Mesodermal cell (in vitro differentiated cells): ENCODE measurements at regions not wholly inside any gene's neighbourhood (a gene's known extent, or its start where the extent isn't known, plus 50 kb on each side); places are given as distances from the start of the nearest gene placed in this dataset.

Source experiments
- H3K27ac ChIP-seq: 2 replicates; pipeline ENCODE4 v1.7.0; 2013; ENCODE audit warnings: mild to moderate bottlenecking, low read depth, low read length, moderate library complexity; ENCODE audit not compliant: severe bottlenecking
- H3K36me3 ChIP-seq: 2 replicates; pipeline ENCODE4 v1.7.1; 2013; ENCODE audit warnings: mild to moderate bottlenecking, low read length, moderate library complexity; ENCODE audit not compliant: control insufficient read depth, insufficient read depth
- H3K4me1 ChIP-seq: one replicate; pipeline ENCODE4 v1.7.1; 2013; ENCODE audit warnings: mild to moderate bottlenecking, low read length; ENCODE audit not compliant: insufficient read depth, control insufficient read depth, poor library complexity, severe bottlenecking
- H3K4me3 ChIP-seq: 2 replicates; pipeline ENCODE4 v1.7.0; 2013; ENCODE audit warnings: low read length, control low read depth, mild to moderate bottlenecking; ENCODE audit not compliant: insufficient read depth, poor library complexity, severe bottlenecking; ENCODE audit errors: extremely low read depth
- H3K9me3 ChIP-seq: 2 replicates; pipeline ENCODE4 v1.7.1; 2013; ENCODE audit warnings: mild to moderate bottlenecking, low read length, moderate library complexity; ENCODE audit not compliant: control insufficient read depth
- WGBS, 2 experiments: methylation state at CpG; one replicate each; pipeline ENCODE4 v1.1.5; 2013; ENCODE audit warnings: missing lambda C conversion rate in 2 of 2; ENCODE audit not compliant: insufficient coverage in 2 of 2; 5-methylcytosine and 5-hydroxymethylcytosine counted together

DNA sequence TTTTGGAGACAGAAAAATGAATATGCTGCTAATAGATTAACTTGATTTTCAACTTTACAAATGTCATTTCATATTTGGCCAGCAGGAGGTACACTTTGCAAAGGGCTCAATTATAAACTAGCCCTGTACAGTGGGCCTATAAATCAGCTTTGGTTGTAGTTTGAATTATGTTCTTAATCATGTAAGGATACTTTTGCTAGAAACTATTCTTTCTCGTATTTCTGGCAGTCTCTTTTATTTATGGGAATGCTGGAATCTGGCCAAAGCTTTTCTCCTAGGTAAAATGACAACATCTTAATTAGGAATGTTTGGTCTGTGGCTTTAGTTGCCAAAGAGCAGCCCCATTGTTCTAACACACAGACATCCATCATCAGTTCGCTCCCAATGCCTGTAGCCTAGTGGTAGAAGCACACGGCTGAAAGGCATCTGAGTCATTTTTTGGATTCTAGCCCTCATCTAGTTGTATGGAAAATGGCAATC is 1322.3 kb upstream of the SEL1L start:
- no peaks in the 10 kb centered on the region for H3K36me3 ChIP-seq
- no peaks in the 10 kb centered on the region for H3K9me3 ChIP-seq
- 50% methylated on average over 2 of the region's 3 CpGs; no CpG with 5 or more reads in 1 of the 2 experiments for WGBS, 2 experiments
- no peak overlapping the region for H3K4me3 ChIP-seq
- no peaks in the 10 kb centered on the region for H3K4me1 ChIP-seq
- H3K27ac ChIP-seq, result no peak overlapping the region

DNA sequence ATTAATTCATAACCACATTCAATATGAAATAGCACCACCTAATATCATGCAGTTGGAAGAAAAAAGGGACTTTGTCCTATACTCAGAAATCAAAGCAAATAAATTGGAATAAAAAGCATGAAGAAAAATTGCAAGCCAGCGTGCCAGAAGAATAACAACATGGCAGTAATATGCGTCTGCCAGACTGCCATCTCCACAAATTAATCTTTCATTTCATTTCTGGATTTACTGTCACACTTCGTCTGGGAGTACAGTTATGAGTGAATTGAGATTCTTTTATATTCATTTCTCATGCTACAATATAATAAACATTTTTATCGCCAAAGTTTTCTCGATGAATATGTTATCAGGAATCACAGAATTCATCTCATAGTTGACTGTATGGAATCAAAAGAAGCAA is 1327.7 kb upstream of the SEL1L start:
- no CpG with 5 or more reads among the region's 5 CpGs for WGBS, 2 experiments
- Histone ChIP-seq H3K9me3 (no peaks in the 10 kb centered on the region), H3K4me3 (no peak overlapping the region), H3K4me1 (no peaks in the 10 kb centered on the region), H3K36me3 (no peaks in the 10 kb centered on the region), H3K27ac (no peak overlapping the region)

DNA sequence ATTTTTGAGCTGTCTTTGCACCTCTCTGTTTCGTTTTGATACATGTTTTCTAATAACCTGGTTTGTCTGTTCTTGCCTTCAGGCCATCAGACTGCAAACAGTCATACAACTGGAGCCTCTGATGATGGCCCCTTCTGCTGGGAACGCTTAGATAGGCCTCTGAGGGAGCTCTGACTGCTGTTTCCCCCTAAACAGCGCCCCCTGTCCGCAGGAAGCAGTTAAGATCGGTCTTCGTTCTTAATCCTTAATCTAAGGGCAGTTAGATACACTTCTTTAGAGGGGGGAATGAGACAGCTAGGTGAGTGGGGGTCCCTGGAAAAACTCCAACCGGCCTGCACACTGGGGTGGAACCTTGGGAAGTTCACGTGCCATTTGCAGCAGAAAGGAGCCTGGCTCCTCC is 1338.8 kb upstream of the SEL1L start:
- H3K36me3 ChIP-seq, result no peaks in the 10 kb centered on the region
- WGBS, 2 experiments, result 50 to 73% methylated on average over 6 to 8 of the region's 8 CpGs
- no peak overlapping the region for H3K27ac ChIP-seq
- no peaks in the 10 kb centered on the region for H3K9me3 ChIP-seq
- no peak overlapping the region for H3K4me3 ChIP-seq
- no peaks in the 10 kb centered on the region for H3K4me1 ChIP-seq

DNA sequence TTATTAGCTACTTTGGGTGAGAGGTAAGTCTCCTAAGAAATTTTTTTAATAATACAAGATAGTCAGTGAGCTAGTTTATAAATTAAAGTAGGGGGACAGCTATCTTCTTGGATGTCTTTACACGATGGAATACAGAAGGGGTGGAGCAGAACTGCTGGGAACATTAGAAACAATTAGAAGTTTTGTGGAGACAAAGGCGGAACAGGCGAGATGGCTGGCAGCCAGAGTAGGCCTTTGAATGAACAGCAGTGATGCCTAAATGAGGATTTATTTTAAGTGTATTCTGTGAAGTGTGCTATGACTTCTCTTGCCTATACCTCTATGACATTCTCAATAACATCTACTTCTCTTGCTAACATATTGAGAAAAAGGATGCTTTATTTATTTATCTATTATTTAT is 1345.3 kb upstream of the SEL1L start:
- H3K4me3 ChIP-seq, result no peak overlapping the region
- WGBS, 2 experiments, result 73 to 92% methylated on average over 3 of the region's 3 CpGs
- no peak overlapping the region for H3K27ac ChIP-seq
- H3K9me3 ChIP-seq, result no peaks in the 10 kb centered on the region
- no peaks in the 10 kb centered on the region for H3K36me3 ChIP-seq
- H3K4me1 ChIP-seq, result no peaks in the 10 kb centered on the region

DNA sequence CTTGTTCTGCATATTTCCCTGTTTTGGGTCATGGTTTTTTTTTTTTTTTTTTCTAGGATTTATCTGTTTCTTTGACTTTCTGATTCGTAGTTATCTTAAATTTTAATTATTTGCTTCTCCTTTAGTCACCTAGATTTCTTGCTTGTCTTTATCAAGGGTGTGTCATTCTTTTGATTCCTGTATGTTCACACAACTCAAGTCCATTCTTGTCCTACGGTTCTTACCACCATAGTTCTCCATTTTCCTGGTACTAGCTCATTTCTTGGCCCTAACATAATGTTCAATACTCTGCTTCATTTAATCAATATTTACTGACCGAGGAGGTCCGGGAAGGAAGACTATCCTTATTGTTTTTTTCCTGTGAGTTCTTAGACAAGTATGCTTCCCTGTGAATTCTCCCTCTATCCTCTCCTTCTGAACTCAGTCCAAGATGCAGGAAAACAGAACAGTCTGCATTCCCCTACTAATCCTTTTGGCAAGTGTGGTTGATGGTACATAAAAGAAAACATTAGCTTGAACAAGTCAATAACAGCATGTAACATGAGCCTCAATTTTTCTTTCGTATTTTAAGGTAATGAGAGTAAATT is 1346.4 kb upstream of the SEL1L start:
- no peaks in the 10 kb centered on the region for H3K4me1 ChIP-seq
- H3K36me3 ChIP-seq, result no peaks in the 10 kb centered on the region
- no peaks in the 10 kb centered on the region for H3K9me3 ChIP-seq
- no peak overlapping the region for H3K27ac ChIP-seq
- WGBS, 2 experiments, result 94 to 100% methylated on average over 3 to 4 of the region's 5 CpGs
- no peak overlapping the region for H3K4me3 ChIP-seq

DNA sequence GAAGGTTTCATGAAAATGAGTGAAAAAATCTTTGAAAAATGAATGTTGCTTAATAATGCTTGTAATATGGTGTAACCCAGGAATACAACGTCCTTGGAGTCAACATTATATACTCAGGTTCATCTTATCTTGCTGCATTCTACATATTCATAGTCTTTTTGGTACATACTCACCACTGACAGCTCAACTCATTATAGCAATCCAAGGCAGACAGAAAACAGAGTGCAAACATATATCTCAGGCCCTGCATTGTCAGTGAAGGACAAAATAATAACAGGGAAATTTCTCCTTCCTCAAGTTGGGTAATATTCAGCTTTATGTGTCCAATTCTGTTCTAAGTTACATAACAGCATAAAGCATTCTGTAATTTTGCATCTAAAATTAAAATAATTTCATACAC is 1353.0 kb upstream of the SEL1L start:
- Histone ChIP-seq H3K9me3 (no peaks in the 10 kb centered on the region), H3K27ac (no peak overlapping the region), H3K4me3 (no peak overlapping the region), H3K36me3 (no peaks in the 10 kb centered on the region), H3K4me1 (no peaks in the 10 kb centered on the region)
- WGBS, 2 experiments, result 100% methylated on average over 1 of the region's 1 CpG; no CpG with 5 or more reads in 1 of the 2 experiments

DNA sequence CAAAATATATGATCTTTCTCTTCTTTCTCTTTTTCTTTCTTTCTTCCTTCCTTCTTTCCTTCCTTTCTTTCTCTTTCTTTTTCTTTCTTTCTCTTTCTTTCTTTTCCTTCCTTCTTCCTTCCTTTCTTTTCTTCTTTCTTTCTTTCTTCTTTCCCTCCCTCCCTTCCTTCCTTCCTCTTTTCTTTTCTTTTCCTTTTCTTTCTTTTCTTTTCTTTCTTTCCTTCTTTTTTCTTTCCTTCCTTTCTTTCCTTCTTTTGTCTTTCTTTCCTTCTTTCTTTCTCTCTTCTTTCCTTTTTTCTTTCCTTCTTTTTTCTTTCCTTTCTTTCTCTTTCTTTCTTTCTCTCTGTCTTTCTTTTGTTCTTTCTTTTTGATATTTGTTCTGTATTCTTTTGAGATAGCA is 1356.0 kb upstream of the SEL1L start:
- Histone ChIP-seq H3K9me3 (no peaks in the 10 kb centered on the region), H3K4me1 (no peaks in the 10 kb centered on the region), H3K4me3 (no peak overlapping the region), H3K36me3 (no peaks in the 10 kb centered on the region), H3K27ac (no peak overlapping the region)

DNA sequence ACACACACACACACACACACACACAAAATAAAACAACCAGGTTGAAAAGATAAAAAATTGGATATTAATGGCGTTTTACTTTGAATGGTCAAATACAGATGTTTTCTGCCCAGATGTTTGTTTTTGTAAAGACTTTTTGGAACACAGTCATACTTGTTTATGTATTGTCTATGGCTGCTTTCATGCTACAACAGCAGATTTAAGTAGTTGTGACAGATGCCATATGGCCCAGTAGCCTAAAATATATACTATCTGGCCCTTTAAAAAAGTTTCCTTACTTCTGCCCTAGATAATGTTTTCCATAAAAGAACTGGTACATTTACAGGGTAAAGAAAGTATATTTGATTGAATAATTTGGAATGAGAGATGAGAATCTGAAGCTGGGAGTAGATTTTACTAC is 1362.8 kb upstream of the SEL1L start:
- Histone ChIP-seq H3K27ac (no peak overlapping the region), H3K4me3 (no peak overlapping the region), H3K9me3 (no peaks in the 10 kb centered on the region), H3K4me1 (no peaks in the 10 kb centered on the region), H3K36me3 (no peaks in the 10 kb centered on the region)
- 80% methylated on average over 1 of the region's 1 CpG; no CpG with 5 or more reads in 1 of the 2 experiments for WGBS, 2 experiments

DNA sequence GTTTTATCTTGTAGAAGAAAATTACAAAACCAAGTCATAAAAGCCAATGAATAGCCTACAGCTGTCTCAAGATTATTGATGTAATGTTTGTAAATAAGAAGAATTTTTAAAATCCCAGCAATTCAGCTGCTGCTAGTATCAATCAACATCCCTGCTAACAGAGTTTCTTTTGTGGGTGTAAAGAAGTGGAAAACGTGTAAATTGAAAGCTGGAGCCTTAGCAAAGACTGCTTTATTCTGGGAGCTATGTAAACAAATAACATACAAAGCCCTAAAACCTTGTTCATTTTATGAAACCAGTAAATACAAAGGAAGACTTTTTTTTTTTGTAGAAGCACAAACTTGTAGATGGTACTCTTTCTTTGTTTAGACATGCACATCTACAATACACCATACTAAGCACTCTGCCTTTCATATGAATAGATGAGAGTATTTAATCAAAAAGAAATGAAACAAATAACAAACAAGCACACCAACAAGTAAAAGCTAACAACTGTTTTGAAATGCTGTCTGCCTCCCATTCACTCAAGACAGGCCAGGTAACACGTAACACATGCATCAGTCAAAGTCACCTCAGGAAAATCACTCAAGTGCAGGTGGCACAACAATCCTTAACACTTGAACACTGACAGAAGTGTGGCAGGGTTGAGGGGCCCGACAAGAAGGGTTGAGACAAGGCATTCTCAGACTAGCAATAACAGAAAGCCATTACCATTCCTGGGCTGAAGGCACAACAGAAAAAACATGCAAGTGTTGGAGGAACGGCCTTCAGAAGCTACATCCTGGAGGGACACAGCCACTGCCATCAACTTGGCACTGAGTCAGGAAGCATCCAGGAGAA is 1364.0 kb upstream of the SEL1L start:
- Histone ChIP-seq H3K4me3 (no peak overlapping the region), H3K4me1 (no peaks in the 10 kb centered on the region), H3K36me3 (no peaks in the 10 kb centered on the region), H3K9me3 (no peaks in the 10 kb centered on the region), H3K27ac (no peak overlapping the region)
- WGBS, 2 experiments, result 91 to 93% methylated on average over 3 of the region's 4 CpGs

DNA sequence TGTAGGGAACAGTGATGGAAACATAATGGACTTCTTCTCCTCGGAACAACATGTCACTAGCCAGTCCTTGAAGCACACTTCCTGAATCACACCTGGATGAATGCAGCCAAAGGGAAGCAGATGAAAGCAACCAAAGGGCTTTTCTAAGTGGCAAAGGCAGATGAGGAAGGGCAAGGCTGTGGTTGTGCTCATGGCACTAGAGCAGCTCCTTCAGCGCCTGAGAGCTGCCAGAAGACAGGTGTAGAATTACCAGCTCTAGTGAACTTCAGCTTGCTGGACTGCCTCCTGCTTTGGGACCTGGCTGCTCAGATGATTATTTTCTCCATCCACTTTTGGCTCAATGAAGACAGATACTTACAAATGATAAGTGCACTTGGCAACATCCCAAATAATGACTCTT is 1372.1 kb upstream of the SEL1L start:
- no peaks in the 10 kb centered on the region for H3K36me3 ChIP-seq
- no peak overlapping the region for H3K27ac ChIP-seq
- H3K4me3 ChIP-seq, result no peak overlapping the region
- WGBS, 2 experiments, result 76 to 90% methylated on average over 1 to 2 of the region's 2 CpGs
- H3K4me1 ChIP-seq, result no peaks in the 10 kb centered on the region
- no peaks in the 10 kb centered on the region for H3K9me3 ChIP-seq

DNA sequence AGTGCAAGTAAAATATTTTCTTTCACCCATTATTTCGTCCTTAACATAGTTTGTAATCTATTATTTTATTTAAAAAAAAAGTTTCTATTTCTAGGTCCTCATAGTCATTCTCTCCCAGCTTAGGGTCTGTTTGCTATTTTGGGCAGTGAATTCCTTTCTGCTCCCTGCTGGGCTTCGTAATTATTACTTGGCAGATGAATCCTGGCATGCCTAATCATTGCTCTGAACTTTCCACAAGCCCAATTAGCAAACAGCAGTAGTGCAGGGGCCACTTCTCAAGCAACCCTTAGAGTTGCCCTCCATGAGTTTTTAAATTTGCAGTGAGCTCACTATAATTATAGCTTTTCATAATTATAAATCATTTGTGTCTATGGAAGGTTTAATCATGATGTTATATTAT is 1378.3 kb upstream of the SEL1L start:
- H3K4me3 ChIP-seq, result no peak overlapping the region
- no peaks in the 10 kb centered on the region for H3K4me1 ChIP-seq
- WGBS, 2 experiments, result 75% methylated on average over 1 of the region's 2 CpGs; no CpG with 5 or more reads in 1 of the 2 experiments
- no peaks in the 10 kb centered on the region for H3K36me3 ChIP-seq
- H3K27ac ChIP-seq, result no peak overlapping the region
- no peaks in the 10 kb centered on the region for H3K9me3 ChIP-seq
